PC-9 (cell line): ENCODE measurements at regions not wholly inside any gene's neighbourhood (a gene's known extent, or its start where the extent isn't known, plus 50 kb on each side); places are given as distances from the start of the nearest gene placed in this dataset.
"Not testable (repeated sequence)": the region's sequence is repeated elsewhere in the genome, so short reads cannot be mapped to it uniquely, and the experiment has no call there.

Experiments used
- BruUV-seq: library from RNA; stranded (reverse); fragments of 400-500 nt; replicated peaks from 2 replicates; lab custom pipeline; 2021; lab: Mats Ljungman, UMichigan
- CTCF ChIA-PET: fragments of 300-600 bp; sonication (Branson Sonifier 250); formaldehyde crosslinking; loops from one replicate; lab custom pipeline; 2022; ENCODE audit warnings: antibody characterized with exemption; lab: Charles Lee
- POLR2A ChIA-PET: fragments of 300-600 bp; sonication (Branson Sonifier 250); formaldehyde crosslinking; loops from one replicate; lab custom pipeline; 2022; ENCODE audit warnings: antibody characterized with exemption; ENCODE audit not compliant: unreplicated experiment; lab: Charles Lee
- DNase-seq, 2 experiments: peaks; one replicate each; pipeline versions ENCODE4 v3.0.0 to v3.0.0-alpha.2; 2015 to 2022; ENCODE audit warnings: mixed read lengths in 1 of 2
- H2AFZ ChIP-seq: fragments of 200-600 bp; sonication (generic); 2 replicates; pipeline ENCODE4 v1.8.1; 2017; ENCODE audit warnings: antibody characterized with exemption
- H3F3A ChIP-seq: fragments of 200-600 bp; sonication (generic); 2 replicates; pipeline ENCODE4 v1.8.1; 2017; ENCODE audit warnings: antibody characterized with exemption, mild to moderate bottlenecking, low read depth; ENCODE audit not compliant: insufficient read depth
- H3K27ac ChIP-seq: fragments of 200-600 bp; sonication (generic); 2 replicates; pipeline ENCODE4 v1.6.1; 2016; ENCODE audit warnings: mixed run types
- H3K27me3 ChIP-seq: fragments of 200-600 bp; sonication (generic); 2 replicates; pipeline ENCODE4 v1.6.1; 2016; ENCODE audit warnings: low read depth, mixed run types; ENCODE audit not compliant: insufficient read depth
- H3K36me3 ChIP-seq: fragments of 200-600 bp; sonication (generic); 2 replicates; pipeline ENCODE4 v1.6.1; 2016; ENCODE audit warnings: low read depth, mixed run types
- H3K4me1 ChIP-seq: fragments of 200-600 bp; sonication (generic); replicated peaks from 2 replicates; pipeline ENCODE4 v1.6.1; 2016; ENCODE audit warnings: mixed run types; ENCODE audit not compliant: insufficient read depth
- H3K4me2 ChIP-seq: fragments of 200-600 bp; sonication (generic); 2 replicates; pipeline ENCODE4 v1.6.1; 2017; ENCODE audit warnings: mixed run types
- H3K4me3 ChIP-seq: fragments of 200-600 bp; sonication (generic); 2 replicates; pipeline ENCODE4 v1.6.1; 2016; ENCODE audit warnings: mixed run types
- H3K79me2 ChIP-seq: fragments of 200-600 bp; sonication (generic); 2 replicates; pipeline ENCODE4 v1.6.1; 2017; ENCODE audit warnings: low read depth, mixed run types
- H3K9me2 ChIP-seq: fragments of 200-600 bp; sonication (generic); 2 replicates; pipeline ENCODE4 v1.8.1; 2017; ENCODE audit warnings: mild to moderate bottlenecking; ENCODE audit not compliant: insufficient read depth
- H3K9me3 ChIP-seq: fragments of 200-600 bp; sonication (generic); 2 replicates; pipeline ENCODE4 v1.8.1; 2016; ENCODE audit warnings: low read depth; ENCODE audit not compliant: insufficient read depth
- H4K20me1 ChIP-seq: fragments of 200-600 bp; sonication (generic); 2 replicates; pipeline ENCODE4 v1.8.1; 2017; ENCODE audit not compliant: insufficient read depth
- EZH2 ChIP-seq: fragments of 200-600 bp; sonication (generic); IDR thresholded peaks from 2 replicates; pipeline ENCODE4 v1.8.0; 2017; ENCODE audit warnings: antibody characterized with exemption, low read depth
- intact Hi-C: fragments of 100-400 bp; cut with micrococcal nuclease; formaldehyde crosslinking; loops from one replicate; pipeline ENCODE4 v1.10.0; 2022; ENCODE audit not compliant: unreplicated experiment
- TF ChIP-seq, protein P1 (sequence below): fragments of 200-600 bp; sonication (generic); conservative IDR thresholded peaks from 2 replicates; pipeline ENCODE4 v1.6.1; 2017; ENCODE audit warnings: mixed run types, antibody characterized with exemption, mild to moderate bottlenecking, moderate library complexity

DNA sequence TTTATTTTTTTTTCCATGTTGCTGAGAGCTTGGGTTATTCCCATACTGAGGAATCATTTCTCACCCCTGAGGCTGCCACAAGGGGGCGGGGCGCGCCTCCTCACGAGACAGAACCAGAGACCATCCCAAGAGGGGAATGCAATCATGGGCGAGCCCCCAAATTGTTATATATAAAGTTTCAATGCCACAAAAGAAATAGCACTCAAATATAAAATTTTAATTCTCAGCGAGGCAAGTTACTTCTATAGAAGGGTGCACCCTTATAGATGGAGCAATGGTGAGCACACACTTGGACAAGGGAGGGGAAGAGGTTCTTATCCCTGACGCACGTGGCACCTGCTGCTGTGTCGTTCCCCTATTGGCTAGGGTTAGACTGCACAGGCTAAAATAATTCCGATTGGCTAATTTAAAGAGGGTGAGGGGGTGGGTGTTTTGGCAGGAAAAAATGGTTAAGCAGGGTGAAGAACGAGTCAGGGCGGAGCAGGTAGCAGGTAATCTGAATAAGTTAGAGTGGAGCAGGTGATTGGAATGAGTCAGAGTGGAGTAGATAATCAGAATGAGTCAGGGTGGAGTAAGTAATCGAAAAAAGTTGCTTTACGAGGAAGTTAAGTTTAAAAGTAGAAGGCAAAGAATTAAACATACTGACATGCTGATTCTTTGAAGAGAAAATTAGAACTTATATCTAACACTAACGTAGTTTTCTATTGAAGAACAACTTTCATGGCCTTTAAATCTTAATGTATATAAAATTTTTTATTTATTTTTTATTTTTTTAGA lies 177.5 kb downstream of the MTCL1 start:
- intact Hi-C loops = no loop called here
- H3K4me3 ChIP-seq = no peak overlapping the region
- TF ChIP-seq, protein P1, sequence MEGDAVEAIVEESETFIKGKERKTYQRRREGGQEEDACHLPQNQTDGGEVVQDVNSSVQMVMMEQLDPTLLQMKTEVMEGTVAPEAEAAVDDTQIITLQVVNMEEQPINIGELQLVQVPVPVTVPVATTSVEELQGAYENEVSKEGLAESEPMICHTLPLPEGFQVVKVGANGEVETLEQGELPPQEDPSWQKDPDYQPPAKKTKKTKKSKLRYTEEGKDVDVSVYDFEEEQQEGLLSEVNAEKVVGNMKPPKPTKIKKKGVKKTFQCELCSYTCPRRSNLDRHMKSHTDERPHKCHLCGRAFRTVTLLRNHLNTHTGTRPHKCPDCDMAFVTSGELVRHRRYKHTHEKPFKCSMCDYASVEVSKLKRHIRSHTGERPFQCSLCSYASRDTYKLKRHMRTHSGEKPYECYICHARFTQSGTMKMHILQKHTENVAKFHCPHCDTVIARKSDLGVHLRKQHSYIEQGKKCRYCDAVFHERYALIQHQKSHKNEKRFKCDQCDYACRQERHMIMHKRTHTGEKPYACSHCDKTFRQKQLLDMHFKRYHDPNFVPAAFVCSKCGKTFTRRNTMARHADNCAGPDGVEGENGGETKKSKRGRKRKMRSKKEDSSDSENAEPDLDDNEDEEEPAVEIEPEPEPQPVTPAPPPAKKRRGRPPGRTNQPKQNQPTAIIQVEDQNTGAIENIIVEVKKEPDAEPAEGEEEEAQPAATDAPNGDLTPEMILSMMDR = peak; percentile 44; the same call in 1 of the 2 replicates
- no peak for TF ChIP-seq EZH2
- H2AFZ ChIP-seq = no peak overlapping the region
- H3K27me3 ChIP-seq = no peaks in the 10 kb centered on the region
- H4K20me1 ChIP-seq = no peaks in the 10 kb centered on the region
- 0 out of 2 replicates have a peak, but pooled peaks cover under 1% of the 10 kb centered on the region for H3K9me3 ChIP-seq
- peak overlapping the region; percentile 49; the same call in 1 of the 2 replicates for H3K27ac ChIP-seq
- H3F3A ChIP-seq = no peaks in the 10 kb centered on the region
- H3K36me3 ChIP-seq = no peaks in the 10 kb centered on the region
- BruUV-seq = no TSS peak
- H3K79me2 ChIP-seq = no peaks in the 10 kb centered on the region
- CTCF ChIA-PET = no interaction called here
- no peaks in the 10 kb centered on the region for H3K9me2 ChIP-seq
- H3K4me2 ChIP-seq = no peak overlapping the region
- POLR2A ChIA-PET = no interaction called here
- no peaks in the 10 kb centered on the region for H3K4me1 ChIP-seq
- peak in 1 of 2 experiments; percentile 69 for DNase-seq

- DNase-seq = no peak
- POLR2A ChIA-PET = no interaction called here
Observed at GRCh38 chr18:8883409-8883668, 178.0 kb downstream of the MTCL1 start.

GRCh38 chr18:8887877-8888276 lies 182.5 kb downstream of the MTCL1 start:
- H2AFZ ChIP-seq, H3K9me3 ChIP-seq, H4K20me1 ChIP-seq, CTCF ChIA-PET, intact Hi-C loops, DNase-seq, H3K27me3 ChIP-seq, H3K27ac ChIP-seq, POLR2A ChIA-PET, H3K36me3 ChIP-seq, BruUV-seq, H3K9me2 ChIP-seq, H3K4me3 ChIP-seq, H3K4me2 ChIP-seq, H3K79me2 ChIP-seq: not testable (repeated sequence)
- H3F3A ChIP-seq = peaks cover 11% of the 10 kb centered on the region
- peaks cover 17% of the 10 kb centered on the region for H3K4me1 ChIP-seq

More at GRCh38 chr18:8883409-8883668, 178.0 kb downstream of the MTCL1 start:
- no TSS peak for BruUV-seq
- peak overlapping the region; percentile 49; the same call in 1 of the 2 replicates for H3K27ac ChIP-seq
- H3K27me3 ChIP-seq = no peaks in the 10 kb centered on the region
- TF ChIP-seq, protein P1 = no peak
- H2AFZ ChIP-seq = no peak overlapping the region
- intact Hi-C loops = no loop called here
- CTCF ChIA-PET = no interaction called here
- no peaks in the 10 kb centered on the region for H3K79me2 ChIP-seq
- no peak overlapping the region for H3K4me3 ChIP-seq
- no peaks in the 10 kb centered on the region for H4K20me1 ChIP-seq
- no peaks in the 10 kb centered on the region for H3F3A ChIP-seq
- no peaks in the 10 kb centered on the region for H3K4me1 ChIP-seq
- no peak overlapping the region for H3K4me2 ChIP-seq
- 0 out of 2 replicates have a peak, but pooled peaks cover 5% of the 10 kb centered on the region for H3K9me3 ChIP-seq
- H3K36me3 ChIP-seq = no peaks in the 10 kb centered on the region
- H3K9me2 ChIP-seq = no peaks in the 10 kb centered on the region
